Activated naive CD4-positive, alpha-beta T cell treated with anti-CD3 and anti-CD28 coated beads, Interleukin-2, amount 50 U/mL, for 72 hours (primary cell): ENCODE measurements at regions not wholly inside any gene's neighbourhood (a gene's known extent, or its start where the extent isn't known, plus 50 kb on each side); places are given as distances from the start of the nearest gene placed in this dataset.
A peak's percentile ranks its signal among the peaks of the same experiment; 100 is the strongest.
"Not testable (repeated sequence)": the region's sequence is repeated elsewhere in the genome, so short reads cannot be mapped to it uniquely, and the experiment has no call there.

Source experiments
- ATAC-seq, 2 donors: fragments of 150-1000 bp; cut with Tn5 transposase; 2 replicates each; pipeline ENCODE4 v1.10.0; 2021; ENCODE audit warnings: mild to moderate bottlenecking in 2 of 2, moderate library complexity in 2 of 2
- DNase-seq, 2 donors: peaks; one replicate each; pipeline ENCODE4 v3.0.0; 2021 to 2022; ENCODE audit warnings: low spot score in 2 of 2
- H3K27ac Mint-ChIP-seq, 2 donors: one replicate each; pipeline ENCODE4 v1.8.0; 2022; ENCODE audit warnings: mild to moderate bottlenecking in 2 of 2, mixed read lengths in 2 of 2
- H3K36me3 Mint-ChIP-seq, 2 donors: one replicate each; pipeline ENCODE4 v1.8.0; 2022; ENCODE audit warnings: mixed read lengths in 2 of 2
- H3K9me3 Mint-ChIP-seq, 2 donors: one replicate each; pipeline ENCODE4 v1.8.0; 2022; ENCODE audit warnings: mixed read lengths in 2 of 2

- ATAC-seq, result no peak
- DNase-seq, result no peak
- Mint-ChIP-seq H3K9me3 (no peaks in the 10 kb centered on the region), H3K27ac (no peak overlapping the region), H3K36me3 (no peaks in the 10 kb centered on the region)
Observed at GRCh38 chr12:46958053-46958452, 121.4 kb upstream of the PCED1B start.

GRCh38 chr12:46958599-46959290 lies 120.7 kb upstream of the PCED1B start:
- DNase-seq (no peak), ATAC-seq (no peak)
- H3K9me3 Mint-ChIP-seq, result no peaks in the 10 kb centered on the region
- H3K27ac Mint-ChIP-seq, result no peak overlapping the region
- H3K36me3 Mint-ChIP-seq, result no peaks in the 10 kb centered on the region

- ATAC-seq (no peak), DNase-seq (no peak)
- Mint-ChIP-seq H3K9me3 (no peaks in the 10 kb centered on the region), H3K36me3 (no peaks in the 10 kb centered on the region), H3K27ac (no peak overlapping the region)
Observed at GRCh38 chr12:46959502-46959901, 119.9 kb upstream of the PCED1B start.

GRCh38 chr12:46960681-46961080 lies 118.7 kb upstream of the PCED1B start:
- H3K36me3 Mint-ChIP-seq, result no peaks in the 10 kb centered on the region
- no peak overlapping the region for H3K27ac Mint-ChIP-seq
- ATAC-seq, result no peak
- no peak for DNase-seq
- no peaks in the 10 kb centered on the region for H3K9me3 Mint-ChIP-seq

- H3K36me3 Mint-ChIP-seq, result no peaks in the 10 kb centered on the region
- ATAC-seq (no peak), DNase-seq (no peak)
- no peaks in the 10 kb centered on the region for H3K9me3 Mint-ChIP-seq
- no peak overlapping the region for H3K27ac Mint-ChIP-seq
Observed at GRCh38 chr12:46963191-46963590, 116.2 kb upstream of the PCED1B start.

GRCh38 chr12:46963977-46964971 lies 115.1 kb upstream of the PCED1B start:
- Mint-ChIP-seq H3K27ac (no peak overlapping the region), H3K9me3 (no peaks in the 10 kb centered on the region), H3K36me3 (no peaks in the 10 kb centered on the region)
- no peak for ATAC-seq
- DNase-seq, result no peak

GRCh38 chr12:46965137-46965536 lies 114.3 kb upstream of the PCED1B start:
- ATAC-seq, result no peak
- no peaks in the 10 kb centered on the region for H3K9me3 Mint-ChIP-seq

GRCh38 chr12:46965880-46966279 lies 113.5 kb upstream of the PCED1B start:
- H3K36me3 Mint-ChIP-seq, result no peaks in the 10 kb centered on the region

More at GRCh38 chr12:46965137-46965536, 114.3 kb upstream of the PCED1B start:
- H3K27ac Mint-ChIP-seq, result no peak overlapping the region
- H3K36me3 Mint-ChIP-seq, result no peaks in the 10 kb centered on the region
- no peak for DNase-seq

GRCh38 chr12:46970636-46971035 lies 108.8 kb upstream of the PCED1B start:
- ATAC-seq (no peak), DNase-seq (no peak)
- Mint-ChIP-seq H3K36me3 (no peaks in the 10 kb centered on the region), H3K27ac (no peak overlapping the region), H3K9me3 (no peaks in the 10 kb centered on the region)

More at GRCh38 chr12:46965880-46966279, 113.5 kb upstream of the PCED1B start:
- no peak for DNase-seq
- no peak overlapping the region for H3K27ac Mint-ChIP-seq
- no peak for ATAC-seq
- H3K9me3 Mint-ChIP-seq, result no peaks in the 10 kb centered on the region

- H3K9me3 Mint-ChIP-seq, H3K27ac Mint-ChIP-seq, H3K36me3 Mint-ChIP-seq, DNase-seq, ATAC-seq: not testable (repeated sequence)
Observed at GRCh38 chr12:46973937-46974336, 105.5 kb upstream of the PCED1B start.

- no peak overlapping the region for H3K27ac Mint-ChIP-seq
- no peaks in the 10 kb centered on the region for H3K9me3 Mint-ChIP-seq
- ATAC-seq (no peak), DNase-seq (no peak)
- H3K36me3 Mint-ChIP-seq, result no peaks in the 10 kb centered on the region
Observed at GRCh38 chr12:46977871-46978375, 101.5 kb upstream of the PCED1B start.

GRCh38 chr12:46981622-46982021 lies 97.8 kb upstream of the PCED1B start:
- Mint-ChIP-seq H3K9me3 (no peaks in the 10 kb centered on the region), H3K27ac (no peak overlapping the region), H3K36me3 (no peaks in the 10 kb centered on the region)
- DNase-seq (no peak), ATAC-seq (no peak)

- ATAC-seq (no peak), DNase-seq (no peak)
- Mint-ChIP-seq H3K9me3 (peaks cover 0 to 1% of the 10 kb centered on the region in 2 donors), H3K27ac (no peak overlapping the region), H3K36me3 (no peaks in the 10 kb centered on the region)
Observed at GRCh38 chr12:46982629-46983392, 96.6 kb upstream of the PCED1B start.

GRCh38 chr12:46983393-46983793 lies 96.0 kb upstream of the PCED1B start:
- Mint-ChIP-seq H3K9me3 (peaks cover 0 to 6% of the 10 kb centered on the region in 2 donors), H3K36me3 (no peaks in the 10 kb centered on the region), H3K27ac (no peak overlapping the region)
- DNase-seq, result no peak
- ATAC-seq, result peak in 1 of 2 donors; percentile 11

- Mint-ChIP-seq H3K27ac (no peak overlapping the region), H3K36me3 (no peaks in the 10 kb centered on the region), H3K9me3 (peaks cover 0 to 6% of the 10 kb centered on the region in 2 donors)
- peak; percentile 49 to 60 for ATAC-seq
- peak in 1 of 2 donors; percentile 24 for DNase-seq
Observed at GRCh38 chr12:46983959-46984841, 95.2 kb upstream of the PCED1B start.

- ATAC-seq, result no peak
- Mint-ChIP-seq H3K36me3 (peaks cover 15 to 16% of the 10 kb centered on the region in 2 donors), H3K27ac (no peak overlapping the region), H3K9me3 (peaks cover 4 to 21% of the 10 kb centered on the region in 2 donors)
- DNase-seq, result no peak
Observed at GRCh38 chr12:46985816-46986215, 93.6 kb upstream of the PCED1B start.
